HG02884 (cell line): ENCODE measurements at regions not wholly inside any gene's neighbourhood (a gene's known extent, or its start where the extent isn't known, plus 50 kb on each side); places are given as distances from the start of the nearest gene placed in this dataset.
"Not testable (repeated sequence)": the region's sequence is repeated elsewhere in the genome, so short reads cannot be mapped to it uniquely, and the experiment has no call there.

ENCODE experiments used
- ATAC-seq: cut with Tn5 transposase; IDR thresholded peaks from one replicate; pipeline ENCODE4 v1.9.1; 2021; ENCODE audit warnings: mild to moderate bottlenecking, moderate library complexity; ENCODE audit not compliant: unreplicated experiment

DNA sequence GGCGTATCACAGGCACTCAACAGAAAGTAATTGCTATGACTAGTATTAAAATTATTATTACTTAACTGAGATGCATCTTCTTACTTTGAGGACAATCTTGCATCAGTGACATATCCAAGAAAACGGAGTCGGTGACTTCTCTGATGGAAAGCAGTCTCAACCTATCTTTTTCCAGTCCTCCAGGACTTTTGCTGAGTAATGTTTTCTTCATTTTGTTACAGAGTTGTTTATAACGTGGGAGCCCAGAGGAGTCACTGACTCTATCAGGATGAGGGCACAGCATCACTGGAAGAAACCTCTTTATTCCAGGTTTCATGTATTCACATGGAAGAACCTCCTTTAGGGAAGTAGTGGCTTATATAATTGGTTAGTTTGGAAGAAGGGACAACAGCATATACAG lies 51.5 kb upstream of the MELK start:
- no peak for ATAC-seq

DNA sequence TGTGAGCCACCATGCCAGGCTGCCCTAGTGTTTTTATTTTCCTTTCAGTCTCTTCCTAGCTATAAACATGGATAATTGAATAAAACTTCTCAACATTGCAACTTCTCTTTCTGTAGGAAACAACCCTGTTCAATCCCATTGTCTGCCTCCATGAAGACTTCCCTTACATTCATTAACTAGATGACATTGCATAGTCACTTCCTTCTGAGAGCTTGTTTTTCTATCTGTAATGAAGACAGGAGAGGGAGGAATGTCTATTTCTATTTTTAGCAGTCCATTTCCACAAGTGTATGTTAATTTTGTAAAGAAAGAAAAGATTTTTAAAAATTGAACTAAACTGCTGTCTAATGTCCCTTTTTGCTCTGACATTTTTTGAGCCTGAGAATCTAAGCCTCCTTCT lies 55.6 kb upstream of the MELK start:
- ATAC-seq = no peak

DNA sequence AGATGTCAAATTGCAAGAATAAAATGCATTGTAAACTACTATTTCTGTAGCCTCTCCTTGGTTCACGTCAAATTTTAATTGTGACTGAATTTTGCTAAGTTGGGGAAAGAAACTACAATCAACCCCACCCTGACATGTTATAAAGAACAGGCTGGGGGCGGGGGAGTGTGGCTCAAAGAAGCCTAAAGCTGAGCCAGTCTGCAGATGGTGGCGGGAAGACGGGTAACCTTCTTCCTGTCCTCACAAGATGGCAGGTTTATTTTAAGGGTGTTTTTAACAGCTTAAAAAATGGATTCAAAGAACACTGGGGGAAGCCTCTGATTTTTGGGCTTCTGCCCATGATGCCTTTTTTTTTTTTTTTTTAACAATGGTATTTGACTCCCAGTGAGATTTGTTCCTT lies 68.5 kb upstream of the MELK start:
- ATAC-seq = no peak

- no peak for ATAC-seq
These were observed 69.3 kb upstream of the MELK start for GRCh38 chr9:36503172-36504088.

DNA sequence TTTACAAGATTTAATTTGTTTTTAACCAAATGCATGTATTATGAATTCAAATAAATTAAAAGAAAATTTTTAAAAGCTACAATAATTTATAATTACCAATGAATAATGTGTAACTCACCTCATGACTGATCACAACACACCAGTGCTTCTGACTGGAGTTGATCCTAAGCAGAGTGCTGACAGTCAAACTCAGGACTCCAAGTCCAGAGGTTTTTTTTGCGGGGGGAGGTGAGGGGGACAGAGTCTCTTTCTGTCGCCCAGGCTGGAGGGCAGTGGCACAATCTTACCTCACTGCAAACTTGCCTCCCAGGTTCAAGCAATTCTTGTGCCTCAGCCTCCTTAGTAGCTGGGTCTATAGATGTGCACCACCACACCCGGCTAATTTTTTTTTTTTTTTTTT lies 71.0 kb upstream of the MELK start:
- no peak for ATAC-seq

- ATAC-seq = not testable (repeated sequence)
These were observed 71.8 kb upstream of the MELK start for GRCh38 chr9:36500931-36501330.

GRCh38 chr9:36499174-36499890 lies 73.4 kb upstream of the MELK start:
- ATAC-seq = no peak

DNA sequence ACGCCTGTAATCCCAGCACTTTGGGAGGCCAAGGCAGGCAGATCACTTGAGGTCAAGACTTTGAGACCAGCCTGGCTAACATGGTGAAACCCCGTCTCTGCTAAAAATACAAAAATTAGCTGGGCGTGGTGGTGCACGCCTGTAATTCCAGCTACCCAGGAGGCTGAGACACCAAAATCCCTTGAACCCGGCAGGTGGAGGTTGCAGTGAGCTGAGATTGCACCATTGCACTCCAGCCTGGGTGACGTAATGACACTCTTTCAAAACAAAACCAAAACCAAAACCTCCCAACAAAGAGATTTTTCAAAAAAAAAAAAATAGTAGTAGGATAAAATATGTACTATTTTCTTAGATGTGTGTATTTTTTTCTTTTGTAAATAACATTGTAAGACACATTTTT lies 79.1 kb upstream of the MELK start:
- ATAC-seq = not testable (repeated sequence)

- no peak for ATAC-seq
These were observed 79.8 kb upstream of the MELK start for GRCh38 chr9:36492865-36493264.

GRCh38 chr9:36489453-36489852 lies 83.2 kb upstream of the MELK start:
- ATAC-seq = no peak

GRCh38 chr9:36488389-36488756 lies 84.3 kb upstream of the MELK start:
- no peak for ATAC-seq

- ATAC-seq = peak; percentile 80
These were observed 85.0 kb upstream of the MELK start for GRCh38 chr9:36487482-36488388.

GRCh38 chr9:36486933-36487481 lies 85.7 kb upstream of the MELK start:
- ATAC-seq = peak; percentile 34

DNA sequence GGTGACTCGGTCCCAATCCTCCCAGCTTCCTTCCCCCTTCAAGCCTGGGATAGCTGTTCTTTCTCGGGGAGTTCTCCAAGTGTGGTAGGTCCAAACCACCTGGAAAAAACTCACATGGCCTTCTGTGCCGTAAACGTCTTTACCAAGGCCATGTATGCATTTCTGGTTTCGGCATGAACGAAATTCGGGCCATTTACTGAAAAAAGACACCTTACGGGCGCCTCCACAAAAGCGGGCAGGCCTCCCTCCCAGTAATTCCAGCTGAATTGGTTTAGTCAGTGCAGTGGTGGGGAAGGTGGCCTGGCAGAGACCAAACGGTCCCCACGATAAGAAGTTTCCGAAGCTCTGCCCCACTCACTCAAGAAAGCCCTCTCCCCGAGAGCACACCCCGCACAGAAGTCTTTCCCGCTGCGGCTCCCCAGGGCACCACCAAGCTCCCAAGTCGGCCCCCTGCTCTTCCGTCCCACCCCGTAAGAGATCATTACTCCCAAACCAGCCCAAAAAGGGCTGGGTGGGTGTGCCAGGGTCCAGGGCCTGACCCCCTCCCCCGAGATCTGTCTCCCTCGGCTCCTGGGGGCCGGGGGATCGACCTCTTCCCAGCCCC lies 86.3 kb upstream of the MELK start:
- ATAC-seq = no peak

- no peak for ATAC-seq
These were observed 85.7 kb upstream of the RNF38 start for GRCh38 chr9:36485647-36486328.

DNA sequence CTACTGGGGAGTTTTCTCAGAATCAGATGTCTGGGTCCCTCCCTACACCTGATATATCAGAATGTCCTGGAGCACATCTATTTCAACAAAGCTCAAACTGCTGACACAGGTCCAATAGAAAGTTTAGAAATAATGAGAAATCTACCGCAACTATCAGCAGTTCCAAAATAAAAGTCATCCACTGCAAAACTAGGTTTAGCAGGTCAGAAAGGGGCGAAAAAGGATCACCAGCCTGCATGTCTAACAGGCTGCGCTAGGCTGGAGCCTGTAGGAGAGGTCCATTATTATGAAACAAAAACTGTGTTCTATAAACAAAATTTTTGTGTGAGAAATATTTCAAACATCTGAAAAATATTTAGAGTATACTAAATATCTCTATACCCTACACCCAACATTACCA lies 84.1 kb upstream of the RNF38 start:
- ATAC-seq = no peak

GRCh38 chr9:36479101-36479500 lies 79.0 kb upstream of the RNF38 start:
- ATAC-seq = no peak

DNA sequence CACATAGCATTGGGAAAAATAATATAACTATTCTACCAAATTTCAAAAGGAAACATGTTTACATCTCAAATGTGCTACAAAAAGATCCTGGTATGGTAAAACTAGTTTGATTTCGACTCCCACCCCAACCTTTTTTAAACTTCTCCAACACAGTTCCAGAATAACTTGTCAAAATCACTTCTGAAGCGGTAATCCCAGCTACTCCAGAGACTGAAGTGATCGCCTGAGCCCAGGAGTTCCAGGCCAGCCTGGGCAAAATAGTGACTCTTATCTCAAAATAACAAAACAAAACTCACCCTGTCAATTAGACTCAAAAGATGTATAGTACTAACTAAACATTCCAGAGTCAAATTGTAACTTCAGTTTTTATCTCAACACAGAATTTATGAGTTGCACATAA lies 71.3 kb upstream of the RNF38 start:
- ATAC-seq = no peak

GRCh38 chr9:36470643-36471290 lies 70.7 kb upstream of the RNF38 start:
- peak; percentile 83 for ATAC-seq
